GM12872 (cell line): ENCODE measurements at regions not wholly inside any gene's neighbourhood (a gene's known extent, or its start where the extent isn't known, plus 50 kb on each side); places are given as distances from the start of the nearest gene placed in this dataset.

Experiments
- CTCF ChIP-seq: IDR thresholded peaks from 3 replicates; pipeline ENCODE4 v1.5.1; 2011; ENCODE audit warnings: low read depth, mild to moderate bottlenecking, low read length, moderate library complexity; ENCODE audit not compliant: insufficient read depth

- TF ChIP-seq CTCF, result no peak
Measured at GRCh38 chr1:4110888-4111287, 210.8 kb upstream of the C1orf174 start.

GRCh38 chr1:4113897-4114296 is 213.8 kb upstream of the C1orf174 start:
- no peak for TF ChIP-seq CTCF

GRCh38 chr1:4115191-4115900 is 215.3 kb upstream of the C1orf174 start:
- no peak for TF ChIP-seq CTCF

DNA sequence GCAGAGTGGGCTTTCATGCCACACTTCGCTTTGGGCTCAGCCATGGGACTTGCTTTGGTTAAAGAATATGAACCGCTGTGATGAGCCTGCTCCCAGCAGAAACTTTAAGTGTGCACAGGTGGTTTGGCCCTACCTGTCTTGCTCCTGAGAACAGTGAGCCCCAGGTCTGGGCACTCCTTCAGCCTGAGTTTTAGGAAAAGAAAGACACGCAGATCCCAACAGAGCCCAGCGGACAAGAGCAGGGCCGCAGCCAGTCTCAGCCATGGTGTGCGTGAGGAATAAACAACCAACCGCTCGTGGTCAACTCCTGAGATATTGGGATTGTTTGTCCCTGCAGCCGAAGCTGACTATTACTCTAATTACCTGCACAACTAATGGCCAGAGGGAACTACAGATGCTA is 217.1 kb upstream of the C1orf174 start:
- TF ChIP-seq CTCF, result no peak

GRCh38 chr1:4118746-4119515 is 218.9 kb upstream of the C1orf174 start:
- no peak for TF ChIP-seq CTCF

- no peak for TF ChIP-seq CTCF
Measured at GRCh38 chr1:4119516-4120220, 219.6 kb upstream of the C1orf174 start.

GRCh38 chr1:4120557-4121292 is 220.7 kb upstream of the C1orf174 start:
- TF ChIP-seq CTCF, result no peak
